Right renal pelvis (tissue), 4 donors: ENCODE measurements at regions not wholly inside any gene's neighbourhood (a gene's known extent, or its start where the extent isn't known, plus 50 kb on each side); places are given as distances from the start of the nearest gene placed in this dataset.
"Not testable (repeated sequence)": the region's sequence is repeated elsewhere in the genome, so short reads cannot be mapped to it uniquely, and the experiment has no call there.

ENCODE experiments used
- DNase-seq, 4 donors: peaks; one replicate each; pipeline ENCODE4 v3.0.0-alpha.2; 2013; ENCODE audit warnings: low read depth in 4 of 4, low spot score in 3 of 4, missing footprints in 1 of 4

DNA sequence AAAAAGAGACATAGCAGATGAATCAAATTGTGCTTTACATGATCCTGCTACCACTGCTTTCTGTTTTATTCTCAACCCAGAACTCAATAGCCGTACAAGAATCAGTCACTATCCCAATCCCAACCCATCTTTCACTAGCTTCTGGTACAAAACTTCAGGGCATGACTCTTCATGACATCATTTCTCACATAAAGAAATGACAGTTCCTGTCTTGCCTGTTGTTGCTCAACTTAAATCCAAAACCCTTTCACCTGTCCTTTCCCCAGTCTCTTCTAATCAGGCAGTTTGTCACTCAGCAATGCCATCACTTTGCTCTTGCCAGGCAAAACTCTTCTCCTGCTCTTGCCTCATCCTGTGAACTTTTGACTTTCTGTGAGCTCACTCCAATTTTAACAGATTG lies 962.8 kb downstream of the GALC start:
- no peak for DNase-seq

DNA sequence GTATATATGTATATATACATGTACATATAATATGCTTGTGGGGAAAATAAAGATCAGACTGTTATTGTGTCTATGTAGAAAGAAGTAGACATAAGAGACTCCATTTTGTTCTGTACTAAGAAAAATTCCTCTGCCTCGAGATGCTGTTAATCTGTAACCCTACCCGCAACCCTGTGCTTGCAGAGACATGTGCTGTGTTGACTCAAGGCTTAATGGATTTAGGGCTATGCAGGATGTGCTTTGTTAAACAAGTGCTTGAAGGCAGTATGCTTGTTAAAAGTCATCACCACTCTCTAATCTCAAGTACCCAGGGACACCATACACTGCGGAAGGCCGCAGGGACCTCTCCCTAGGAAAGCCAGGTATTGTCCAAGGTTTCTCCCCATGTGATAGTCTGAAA lies 972.9 kb downstream of the GALC start:
- not testable (repeated sequence) for DNase-seq

DNA sequence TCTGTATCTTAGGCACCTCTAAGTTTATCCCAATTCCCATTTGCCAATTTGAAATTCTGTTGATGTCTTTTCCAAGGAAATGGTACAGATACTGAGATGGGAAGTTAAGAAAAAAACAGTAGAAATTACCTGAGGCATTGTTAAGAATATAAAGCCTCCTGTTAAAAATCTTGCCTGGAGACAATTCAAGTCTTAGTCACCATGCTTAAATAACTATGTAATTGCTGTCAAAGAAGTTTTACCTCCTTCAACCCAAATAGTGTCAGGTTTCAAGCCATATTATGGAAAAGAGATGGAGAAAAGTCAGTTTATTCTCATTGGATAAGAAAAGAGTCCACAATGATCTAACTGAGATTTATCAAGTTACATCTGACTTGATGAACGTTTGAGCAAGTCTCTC lies 974.7 kb downstream of the GALC start:
- no peak for DNase-seq

DNA sequence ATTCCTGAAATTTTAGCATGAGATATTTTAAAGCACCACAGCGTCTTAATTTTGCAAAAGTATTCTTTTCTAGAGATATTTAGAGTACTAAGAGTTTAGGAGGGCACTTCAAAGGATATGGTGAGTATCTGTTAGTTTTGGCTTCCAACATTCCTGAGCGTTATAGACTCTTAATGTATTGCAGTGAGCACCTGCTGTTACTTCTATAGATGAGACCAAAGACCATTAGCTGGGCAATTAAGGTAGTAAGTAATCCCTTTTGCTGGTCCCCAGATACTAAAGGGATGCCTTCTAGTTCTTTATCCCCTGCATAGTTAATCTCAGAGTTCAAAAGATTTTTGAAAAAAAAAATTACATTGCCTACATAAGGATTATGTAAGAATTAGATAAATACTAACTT lies 975.6 kb downstream of the GALC start:
- DNase-seq, result no peak

DNA sequence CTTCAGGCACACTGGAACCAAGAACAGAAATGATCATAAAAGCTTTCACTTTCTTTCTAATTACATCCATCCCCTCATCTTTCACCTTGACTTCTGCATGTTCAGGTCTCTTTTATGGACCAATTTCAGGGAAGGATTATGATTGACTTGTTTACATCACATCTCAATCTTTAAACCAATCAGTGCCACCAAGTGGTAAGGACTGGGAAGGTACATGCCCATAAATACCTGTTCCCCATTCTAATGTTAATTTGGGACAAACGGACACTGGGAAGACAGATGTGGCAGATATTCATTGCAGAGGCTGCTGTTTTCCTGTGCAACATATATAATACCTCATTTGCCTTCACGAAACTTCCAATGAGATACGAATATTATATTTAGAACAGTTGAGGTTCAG lies 978.1 kb downstream of the GALC start:
- DNase-seq, result no peak

DNA sequence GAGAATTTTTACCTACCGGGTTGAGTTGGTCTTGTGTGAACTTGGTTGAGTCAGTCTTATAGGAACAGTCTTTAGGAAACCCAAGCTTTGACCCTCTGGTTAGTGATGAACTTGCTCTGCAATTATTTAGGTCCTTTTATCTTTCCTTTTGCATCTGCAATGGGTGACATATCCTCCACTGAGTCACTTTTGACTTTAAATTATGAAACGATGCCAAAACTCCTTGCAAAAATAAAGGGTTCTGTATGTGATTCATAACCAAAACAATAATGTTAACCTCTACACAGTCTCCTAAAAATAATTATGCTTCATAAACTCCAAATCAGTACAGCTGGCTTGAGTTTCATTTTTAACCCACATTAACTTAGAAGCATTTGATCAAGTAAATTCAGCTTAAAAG lies 979.4 kb downstream of the GALC start:
- no peak for DNase-seq

DNA sequence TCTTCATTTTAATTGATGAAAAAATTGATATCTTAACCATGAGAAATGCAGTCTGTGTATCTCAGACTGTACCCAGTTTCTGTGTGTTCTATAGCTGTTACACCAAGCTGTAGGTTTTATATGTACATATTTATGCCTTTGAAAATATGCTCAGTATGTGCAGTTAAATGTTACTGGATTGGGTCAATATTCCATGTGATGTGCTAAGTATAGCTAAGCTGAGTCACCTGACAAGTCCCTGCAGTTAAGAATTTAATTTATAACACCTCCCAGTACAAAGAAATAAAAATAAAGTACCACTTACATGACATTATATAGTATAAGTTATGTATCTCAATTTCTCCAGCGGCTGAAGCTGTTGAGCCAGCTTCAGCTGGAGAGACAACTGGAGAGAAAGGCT lies 984.0 kb downstream of the GALC start:
- no peak for DNase-seq

DNA sequence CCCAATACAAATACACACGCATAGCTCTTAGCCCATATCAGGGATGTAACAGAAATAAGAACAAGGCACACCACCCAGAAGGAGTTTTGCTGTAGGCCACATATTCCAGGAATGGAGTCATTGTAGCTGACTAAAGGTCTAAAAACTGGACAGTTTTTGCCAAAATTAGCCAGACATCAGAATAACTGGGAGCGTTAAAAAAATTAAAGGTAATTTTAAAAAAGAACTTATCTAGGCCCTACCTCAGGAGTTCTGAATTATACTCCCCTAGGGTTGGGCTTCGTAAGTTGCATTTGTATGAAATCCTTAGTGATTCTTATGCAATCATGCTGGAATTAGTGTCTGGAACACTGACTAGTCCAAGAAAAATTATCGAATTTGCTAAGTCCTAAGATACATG lies 987.7 kb downstream of the GALC start:
- no peak for DNase-seq

DNA sequence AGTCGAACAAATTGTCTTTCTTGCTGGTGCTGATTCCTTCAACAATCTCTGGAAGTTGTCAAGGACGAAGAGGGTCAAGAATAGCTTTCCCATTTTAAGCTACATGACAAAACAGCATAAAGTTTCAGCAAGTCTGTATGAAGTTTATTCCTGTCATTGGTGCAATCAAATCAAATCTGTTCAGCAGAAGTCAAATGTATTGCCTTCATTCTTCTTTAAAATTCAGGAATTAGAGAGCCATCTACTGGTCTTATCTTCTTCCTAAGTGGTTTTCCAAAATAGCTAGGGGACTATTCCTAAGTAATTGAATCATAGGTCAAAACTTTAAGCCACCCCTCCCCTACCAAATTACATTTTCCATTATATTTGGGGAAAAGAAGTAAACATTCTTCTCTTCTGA lies 990.2 kb downstream of the GALC start:
- peak in 2 of 4 donors; percentile 8 to 22 for DNase-seq

DNA sequence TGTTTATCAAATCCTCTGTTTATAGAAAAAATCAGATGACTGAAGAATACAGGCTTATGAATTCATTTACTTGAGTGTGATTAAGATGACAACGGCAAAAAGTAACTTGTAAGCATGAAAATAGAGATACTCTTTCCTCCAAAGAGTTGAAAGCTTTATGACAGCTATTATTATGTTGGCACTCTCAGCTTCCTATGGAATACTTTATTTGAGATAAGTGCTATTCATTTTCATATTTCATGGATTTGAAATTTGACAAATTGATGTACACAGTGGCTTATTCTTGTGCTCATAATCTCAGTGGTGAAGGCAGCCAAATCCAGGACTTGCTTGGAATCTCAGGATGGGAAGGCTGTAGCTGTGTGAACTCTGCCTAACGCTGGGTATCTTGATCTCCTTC lies 991.6 kb downstream of the GALC start:
- DNase-seq, result no peak

DNA sequence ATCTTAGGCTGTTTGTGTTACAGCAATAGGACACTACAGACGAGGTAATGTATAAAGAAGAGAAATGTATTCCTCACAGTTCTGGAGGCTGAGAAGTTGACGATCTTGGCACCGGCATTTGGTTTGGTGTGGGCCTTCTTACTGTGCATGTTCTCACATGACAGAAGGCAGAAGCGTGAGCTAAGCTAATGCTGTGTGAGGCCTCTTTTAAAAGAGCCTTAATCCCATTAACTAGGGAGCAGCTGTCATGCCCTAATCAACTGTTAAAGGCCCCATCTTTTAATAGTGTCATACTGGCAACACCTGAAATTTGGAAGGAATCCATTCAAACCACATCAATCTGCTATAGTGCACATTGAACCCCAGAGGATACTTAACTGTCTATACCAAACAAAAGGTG lies 992.9 kb downstream of the GALC start:
- DNase-seq, result no peak

DNA sequence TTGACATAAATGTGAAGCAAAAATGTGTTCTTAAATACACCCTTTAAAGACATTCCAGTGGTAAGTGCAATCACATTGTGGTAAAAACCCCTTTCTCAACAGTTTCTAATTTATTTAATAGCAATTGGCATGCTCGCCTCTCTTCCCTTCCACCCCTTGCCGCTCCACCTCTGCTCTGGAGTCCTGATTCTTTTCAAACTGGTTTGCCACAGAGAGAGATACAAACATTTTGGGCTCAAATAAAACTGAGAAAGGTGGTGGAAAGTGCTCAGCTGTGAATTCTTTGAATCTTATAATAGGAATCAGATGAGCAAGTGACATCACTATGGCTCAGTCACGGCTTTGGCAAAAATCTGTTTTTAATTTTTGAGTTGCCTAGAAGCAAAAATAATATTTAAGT lies 993.9 kb downstream of the GALC start:
- DNase-seq, result no peak

DNA sequence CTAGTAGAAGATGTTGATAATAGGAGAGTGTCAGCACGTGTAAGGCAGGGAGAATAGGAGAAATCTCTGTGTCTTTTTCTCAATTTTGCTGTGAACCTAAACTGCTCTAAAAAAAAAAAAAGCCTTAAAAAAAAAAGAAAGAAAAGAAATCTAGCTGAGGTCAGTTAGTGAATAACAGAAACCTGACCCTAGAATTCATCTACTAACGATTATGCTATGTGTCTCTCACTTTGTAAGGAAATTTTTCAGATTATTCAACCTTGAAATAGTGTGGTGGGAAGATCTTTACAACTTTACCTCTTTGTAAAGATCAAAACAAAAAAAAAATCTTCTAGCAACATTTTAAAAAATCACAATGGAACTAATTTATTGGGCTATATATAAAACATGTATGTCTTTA lies 995.7 kb downstream of the GALC start:
- DNase-seq, result no peak

DNA sequence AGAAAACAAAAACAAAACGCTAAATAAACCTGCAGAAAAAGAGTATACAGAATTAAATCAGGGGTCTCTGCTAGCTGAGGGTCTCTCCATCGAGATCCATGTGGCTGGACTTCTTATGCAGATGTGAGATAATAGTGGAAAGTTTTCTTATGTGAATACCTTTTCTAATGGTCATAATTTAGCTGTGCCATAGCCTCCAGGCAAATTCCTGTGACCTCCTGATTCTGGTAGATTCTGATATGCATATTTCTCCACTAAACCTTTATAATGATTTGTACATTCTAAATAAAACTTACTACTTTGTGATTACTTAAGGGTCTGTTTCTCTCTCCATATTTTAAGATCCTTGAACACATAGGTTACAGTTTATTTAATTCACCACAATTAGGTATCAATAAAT lies 1002.6 kb downstream of the GALC start:
- DNase-seq, result no peak

DNA sequence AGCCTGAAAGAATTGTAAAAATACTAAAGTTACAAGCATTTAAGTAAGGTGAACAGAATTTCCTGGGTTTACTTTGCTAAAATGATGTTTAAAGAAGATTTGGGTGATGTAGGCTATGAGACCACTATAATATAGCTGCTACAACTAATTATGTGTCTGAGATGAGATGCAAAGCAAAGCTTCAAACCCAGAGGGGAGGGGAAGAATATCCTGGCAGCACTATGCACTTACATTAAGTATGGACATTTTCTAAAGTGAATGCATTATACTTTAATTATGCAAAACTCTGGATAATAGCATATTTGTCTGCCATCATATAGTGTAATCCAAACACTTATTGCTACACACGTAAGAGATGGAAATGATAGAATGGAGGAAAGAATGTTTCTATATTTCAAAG lies 1003.7 kb downstream of the GALC start:
- no peak for DNase-seq

DNA sequence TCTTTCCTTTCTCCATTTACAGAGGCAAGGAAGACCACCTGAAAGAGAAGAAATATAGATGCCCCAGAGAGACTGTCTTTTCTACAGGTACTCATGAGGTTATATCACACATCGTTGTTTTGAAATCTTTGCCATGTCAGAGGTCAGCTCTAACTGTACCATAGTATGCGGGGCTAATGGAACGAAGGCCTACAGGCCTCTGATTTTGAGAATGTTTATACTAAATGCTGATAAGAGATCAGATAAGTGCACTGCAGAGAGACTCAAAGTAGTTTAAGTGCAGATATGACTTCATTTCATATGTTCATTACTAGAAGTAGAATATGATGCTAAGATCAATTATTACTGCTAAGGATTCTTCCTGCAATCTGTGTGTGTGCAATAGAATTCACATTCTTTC lies 1005.0 kb downstream of the GALC start:
- DNase-seq, result no peak

DNA sequence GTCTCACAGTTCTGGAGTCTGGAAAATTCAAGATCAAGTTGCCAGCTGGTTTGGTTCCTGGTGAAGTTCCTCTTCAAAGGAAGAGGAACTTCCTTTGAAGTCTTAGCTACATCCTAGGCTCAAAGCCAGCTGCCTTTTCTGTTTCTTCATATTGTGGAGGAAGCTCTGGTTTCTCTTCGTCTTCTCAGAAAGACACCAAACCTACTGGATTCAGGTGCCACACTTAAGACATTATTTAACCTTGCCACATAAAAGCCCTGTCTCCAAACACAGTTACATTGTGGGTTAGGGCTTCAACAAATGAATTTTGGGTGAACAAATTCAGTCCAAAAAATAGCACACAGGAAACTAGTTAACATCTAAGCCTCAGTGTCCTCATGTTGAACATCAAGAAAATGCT lies 1019.8 kb downstream of the GALC start:
- DNase-seq, result no peak

DNA sequence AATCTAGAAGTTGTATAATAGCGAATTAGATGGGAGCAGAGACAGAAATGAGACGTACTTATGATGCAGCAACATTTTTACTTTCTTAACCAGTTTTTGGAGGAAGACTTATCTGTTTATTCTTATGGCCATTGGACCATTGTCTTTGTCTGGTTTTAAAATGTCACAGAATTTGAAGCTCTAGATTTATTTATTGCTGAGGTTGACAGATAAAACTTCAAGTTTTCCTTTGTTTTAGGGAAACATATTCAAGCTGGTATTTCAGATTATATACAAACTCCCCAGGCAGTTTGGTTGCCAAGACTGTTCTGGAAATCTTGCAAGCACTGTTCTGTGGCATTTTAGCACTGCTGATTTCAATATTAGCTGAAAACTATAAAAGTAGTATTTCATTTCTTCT lies 1021.7 kb downstream of the GALC start:
- no peak for DNase-seq

DNA sequence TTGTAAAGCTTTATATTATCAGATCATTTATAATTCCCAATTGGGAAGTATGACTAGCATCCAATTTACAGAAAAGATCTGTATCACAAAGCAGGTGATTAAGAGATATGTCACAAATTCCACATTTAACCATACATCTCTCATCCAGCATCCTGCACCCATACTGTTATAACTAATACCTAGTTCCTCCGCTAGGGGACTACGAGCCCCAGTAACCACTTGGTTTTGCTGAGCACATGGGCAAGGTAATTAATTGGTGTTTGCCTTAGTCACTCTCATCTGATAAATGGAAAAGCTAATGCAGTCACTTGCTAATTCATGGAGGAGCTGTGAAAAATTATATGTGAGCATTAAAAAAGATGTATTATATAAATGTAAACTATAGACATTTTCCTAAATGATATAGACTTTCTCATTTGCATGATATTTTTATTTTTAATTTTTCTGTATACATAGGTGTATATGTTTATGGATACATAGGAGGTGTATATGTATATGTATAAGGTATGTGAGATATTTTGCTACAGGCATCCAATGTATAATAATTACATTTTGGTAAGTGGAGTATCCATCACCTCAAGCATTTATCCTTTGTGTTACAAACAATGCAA lies 1031.8 kb downstream of the GALC start:
- no peak for DNase-seq

DNA sequence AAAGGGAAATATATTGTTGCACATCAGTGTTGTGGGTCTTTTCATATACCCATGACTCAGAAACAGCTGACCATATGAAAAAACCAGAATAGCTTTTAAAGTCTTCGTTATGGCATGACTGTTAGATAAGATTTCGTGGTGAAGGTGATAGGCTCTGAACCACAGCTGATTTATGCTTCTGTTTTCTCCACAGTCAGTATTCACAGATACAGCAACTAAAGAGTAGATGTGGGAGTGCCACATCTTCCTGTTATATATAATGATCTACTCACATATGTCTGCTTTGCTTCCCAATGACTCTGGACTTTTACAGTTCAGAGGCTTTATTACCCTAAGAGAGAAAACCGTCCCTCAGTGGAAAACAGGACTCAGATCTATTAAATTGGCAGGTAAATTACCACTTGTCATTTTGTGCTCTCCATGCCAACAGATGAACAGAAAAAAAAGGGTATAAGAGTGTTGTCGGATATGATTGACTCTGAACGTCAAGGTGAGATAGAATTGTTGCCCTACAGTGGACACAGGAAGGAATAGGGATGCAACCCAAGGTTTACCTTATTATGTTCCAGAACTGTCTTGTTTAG lies 1037.1 kb downstream of the GALC start:
- DNase-seq, result no peak

DNA sequence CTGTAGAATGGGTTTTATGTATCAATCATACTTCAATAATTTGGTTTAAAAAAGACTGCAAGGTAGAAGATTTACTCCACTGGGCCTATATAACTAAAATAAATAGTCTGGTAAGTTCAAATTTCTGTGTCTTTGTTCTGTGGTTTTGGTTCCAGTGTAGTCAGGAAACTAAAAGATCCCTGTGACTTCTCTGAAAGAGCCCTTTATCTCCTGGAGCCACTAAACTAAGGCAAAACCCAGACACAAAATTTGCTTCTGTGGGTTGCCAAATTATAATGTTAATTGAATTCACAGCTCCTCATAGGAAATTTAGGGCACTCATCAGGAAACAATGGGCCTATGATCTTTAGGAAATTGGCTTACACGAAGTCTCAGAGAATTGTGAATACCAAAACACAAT lies 1038.4 kb downstream of the GALC start:
- no peak for DNase-seq

DNA sequence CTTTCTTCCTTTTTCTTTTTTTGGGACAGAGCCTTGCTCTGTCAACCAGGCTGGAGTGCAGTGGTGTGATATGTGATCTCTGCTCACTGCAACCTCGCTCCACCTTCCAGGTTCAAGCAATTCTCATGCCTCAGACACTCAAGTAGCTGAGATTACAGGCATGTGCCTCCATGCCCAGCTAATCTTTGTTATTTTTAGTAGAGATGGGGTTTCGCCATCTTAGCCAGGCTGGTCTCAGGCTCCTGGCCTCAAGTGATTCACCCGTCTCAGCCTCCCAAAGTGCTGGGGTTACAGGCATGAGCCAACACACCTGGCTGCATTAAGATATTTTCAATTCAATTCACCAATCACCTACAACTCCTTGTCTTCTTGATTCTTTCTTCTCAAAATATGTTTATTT lies 1046.5 kb downstream of the GALC start:
- no peak for DNase-seq

DNA sequence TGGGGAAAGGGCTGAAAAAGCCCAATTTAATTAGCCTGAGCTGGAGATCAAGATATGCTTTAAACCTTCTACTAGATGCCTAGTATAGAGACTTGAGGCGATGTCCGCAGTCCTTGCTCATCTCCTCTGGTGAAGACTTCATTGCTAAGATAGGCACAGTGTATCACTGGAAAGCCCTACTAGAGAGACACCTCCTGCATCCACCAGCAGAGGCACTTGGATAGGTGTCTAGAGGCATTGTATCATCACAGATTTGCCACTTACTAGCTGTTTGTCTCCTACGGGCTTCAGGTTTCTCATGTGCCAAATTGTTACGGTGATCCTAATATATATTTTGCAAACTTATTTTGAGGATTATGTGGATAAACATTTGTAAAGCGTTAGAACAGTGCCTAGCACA lies 1048.5 kb downstream of the GALC start:
- DNase-seq, result no peak
